Type B pancreatic cell (in vitro differentiated cells): ENCODE measurements at regions not wholly inside any gene's neighbourhood (a gene's known extent, or its start where the extent isn't known, plus 50 kb on each side); places are given as distances from the start of the nearest gene placed in this dataset.

Source experiments
- DNase-seq: peaks from one replicate; pipeline ENCODE4 v3.0.0; 2021; ENCODE audit warnings: mixed read lengths; ENCODE audit not compliant: unreplicated experiment; ENCODE audit errors: extremely low spot score
- H3K27ac Mint-ChIP-seq: 2 replicates; pipeline ENCODE4 v1.8.0; 2021; ENCODE audit warnings: mild to moderate bottlenecking, mixed read lengths
- H3K27me3 Mint-ChIP-seq: 2 replicates; pipeline ENCODE4 v1.8.0; 2021; ENCODE audit warnings: mixed read lengths
- H3K36me3 Mint-ChIP-seq: 2 replicates; pipeline ENCODE4 v1.8.0; 2021; ENCODE audit warnings: mixed read lengths
- H3K4me1 Mint-ChIP-seq: one replicate; pipeline ENCODE4 v1.8.0; 2021; ENCODE audit warnings: mixed read lengths; ENCODE audit not compliant: unreplicated experiment
- H3K4me3 Mint-ChIP-seq: 2 replicates; pipeline ENCODE4 v1.8.0; 2021; ENCODE audit warnings: mild to moderate bottlenecking, mixed read lengths
- H3K9me3 Mint-ChIP-seq: 2 replicates; pipeline ENCODE4 v1.8.0; 2021; ENCODE audit warnings: mixed read lengths
- CTCF ChIP-seq: fragments of 200-600 bp; sonication (generic); conservative IDR thresholded peaks from 2 replicates; pipeline ENCODE4 v1.5.0; 2021; ENCODE audit warnings: antibody characterized with exemption, mild to moderate bottlenecking

GRCh38 chr10:53624722-53625121 is 852.1 kb upstream of the MBL2 start:
- H3K4me3 Mint-ChIP-seq = no peak overlapping the region
- H3K4me1 Mint-ChIP-seq = peaks cover 8% of the 10 kb centered on the region
- H3K36me3 Mint-ChIP-seq = no peaks in the 10 kb centered on the region
- H3K9me3 Mint-ChIP-seq = peaks cover 17% of the 10 kb centered on the region
- TF ChIP-seq CTCF = no peak
- no peaks in the 10 kb centered on the region for H3K27me3 Mint-ChIP-seq
- H3K27ac Mint-ChIP-seq = no peak overlapping the region
- DNase-seq = no peak

GRCh38 chr10:53622201-53622600 is 849.6 kb upstream of the MBL2 start:
- peaks cover 8% of the 10 kb centered on the region for H3K4me1 Mint-ChIP-seq
- no peak overlapping the region for H3K27ac Mint-ChIP-seq
- H3K9me3 Mint-ChIP-seq = peaks cover 3% of the 10 kb centered on the region
- TF ChIP-seq CTCF = no peak
- no peak for DNase-seq
- H3K36me3 Mint-ChIP-seq = no peaks in the 10 kb centered on the region
- H3K4me3 Mint-ChIP-seq = no peak overlapping the region
- no peaks in the 10 kb centered on the region for H3K27me3 Mint-ChIP-seq

- TF ChIP-seq CTCF = no peak
- peak overlapping the region; percentile 81 for H3K27ac Mint-ChIP-seq
- peaks cover 8% of the 10 kb centered on the region for H3K4me1 Mint-ChIP-seq
- DNase-seq = no peak
- no peaks in the 10 kb centered on the region for H3K27me3 Mint-ChIP-seq
- H3K4me3 Mint-ChIP-seq = no peak overlapping the region
- H3K9me3 Mint-ChIP-seq = no peaks in the 10 kb centered on the region
- H3K36me3 Mint-ChIP-seq = no peaks in the 10 kb centered on the region
Measured at GRCh38 chr10:53619671-53620070, 847.1 kb upstream of the MBL2 start.

- peaks cover 10% of the 10 kb centered on the region for H3K9me3 Mint-ChIP-seq
- H3K4me3 Mint-ChIP-seq = no peak overlapping the region
- TF ChIP-seq CTCF = no peak
- no peak overlapping the region for H3K27ac Mint-ChIP-seq
- no peak for DNase-seq
- no peaks in the 10 kb centered on the region for H3K27me3 Mint-ChIP-seq
- H3K36me3 Mint-ChIP-seq = peaks cover 5% of the 10 kb centered on the region
- no peaks in the 10 kb centered on the region for H3K4me1 Mint-ChIP-seq
Measured at GRCh38 chr10:53607691-53608090, 835.1 kb upstream of the MBL2 start.

GRCh38 chr10:53606981-53607380 is 834.4 kb upstream of the MBL2 start:
- Mint-ChIP-seq H3K36me3 (peaks cover 5% of the 10 kb centered on the region), H3K4me3 (no peak overlapping the region), H3K27ac (no peak overlapping the region), H3K9me3 (peaks cover 9% of the 10 kb centered on the region), H3K4me1 (no peaks in the 10 kb centered on the region), H3K27me3 (no peaks in the 10 kb centered on the region)
- DNase-seq = no peak
- TF ChIP-seq CTCF = no peak

GRCh38 chr10:53601260-53601875 is 828.8 kb upstream of the MBL2 start:
- Mint-ChIP-seq H3K9me3 (peaks cover 6% of the 10 kb centered on the region), H3K36me3 (peaks cover 5% of the 10 kb centered on the region), H3K4me1 (peaks cover 16% of the 10 kb centered on the region), H3K27me3 (no peaks in the 10 kb centered on the region), H3K27ac (no peak overlapping the region), H3K4me3 (peak overlapping the region; percentile 4)
- no peak for DNase-seq
- peak; percentile 97 for TF ChIP-seq CTCF
